Common myeloid progenitor, CD34-positive (primary cell): ENCODE measurements at regions not wholly inside any gene's neighbourhood (a gene's known extent, or its start where the extent isn't known, plus 50 kb on each side); places are given as distances from the start of the nearest gene placed in this dataset.

Experiments used
- CTCF ChIA-PET: fragments of 350-600 bp; sonication (Branson Sonifier 250); formaldehyde crosslinking; loops from one replicate; lab custom pipeline; 2021; ENCODE audit warnings: antibody characterized with exemption; lab: Charles Lee
- POLR2A ChIA-PET: fragments of 350-600 bp; sonication (Branson Sonifier 250); formaldehyde crosslinking; loops from one replicate; lab custom pipeline; 2021; ENCODE audit warnings: antibody characterized with exemption; lab: Charles Lee
- DNase-seq, 3 donors: peaks; one replicate each; pipeline versions ENCODE4 v3.0.0 to v3.0.0-alpha.2; 2013
- H3K27ac ChIP-seq, 2 experiments: 1 replicate in 1 of 2; 2 replicates in 1 of 2; pipeline ENCODE4 v1.7.0; 2013; ENCODE audit warnings: inconsistent platforms in 2 of 2, low read length in 2 of 2, mild to moderate bottlenecking in 2 of 2, low read depth in 1 of 2, moderate library complexity in 1 of 2; ENCODE audit not compliant: severe bottlenecking in 2 of 2, insufficient read depth in 1 of 2, poor library complexity in 1 of 2
- H3K27me3 ChIP-seq, 5 experiments: replicated peaks in 2 of 5; 1 replicate in 3 of 5; 2 replicates in 2 of 5; pipeline versions ENCODE4 v1.6.1 to v1.7.0; 2013; ENCODE audit warnings: low read length in 4 of 5, mild to moderate bottlenecking in 2 of 5, moderate library complexity in 2 of 5, inconsistent platforms in 1 of 5; ENCODE audit not compliant: insufficient read depth in 5 of 5, control insufficient read depth in 4 of 5
- H3K36me3 ChIP-seq, 4 experiments: 1 replicate in 2 of 4; 2 replicates in 2 of 4; pipeline versions ENCODE4 v1.6.1 to v1.7.0; 2013; ENCODE audit warnings: low read length in 3 of 4, control low read depth in 1 of 4, mild to moderate bottlenecking in 1 of 4; ENCODE audit not compliant: control insufficient read depth in 4 of 4, insufficient read depth in 4 of 4
- H3K4me1 ChIP-seq, 4 experiments: 1 replicate in 3 of 4; 2 replicates in 1 of 4; pipeline versions ENCODE4 v1.6.1 to v1.7.1; 2013; ENCODE audit warnings: low read length in 3 of 4, mild to moderate bottlenecking in 3 of 4, control low read depth in 1 of 4, inconsistent platforms in 1 of 4, moderate library complexity in 1 of 4; ENCODE audit not compliant: control insufficient read depth in 4 of 4, insufficient read depth in 4 of 4; ENCODE audit errors: control extremely low read depth in 1 of 4
- H3K4me3 ChIP-seq, 7 experiments: 1 replicate in 4 of 7; 2 replicates in 3 of 7; pipeline versions ENCODE4 v1.5.1 to v1.7.0; 2013; ENCODE audit warnings: mild to moderate bottlenecking in 7 of 7, low read length in 6 of 7, moderate library complexity in 6 of 7, inconsistent platforms in 2 of 7, low read depth in 2 of 7, control low read depth in 1 of 7; ENCODE audit not compliant: insufficient read depth in 4 of 7, control insufficient read depth in 1 of 7; ENCODE audit errors: extremely low read depth in 1 of 7
- H3K9me3 ChIP-seq, 5 experiments: 1 replicate in 4 of 5; 2 replicates in 1 of 5; pipeline versions ENCODE4 v1.6.1 to v1.7.1; 2013; ENCODE audit warnings: low read length in 4 of 5, mild to moderate bottlenecking in 2 of 5, inconsistent platforms in 1 of 5, low read depth in 1 of 5, moderate library complexity in 1 of 5; ENCODE audit not compliant: control insufficient read depth in 4 of 5, insufficient read depth in 2 of 5; ENCODE audit errors: control extremely low read depth in 1 of 5
- WGBS: methylation state at CpG from one replicate; pipeline ENCODE4 v1.1.5; 2013; ENCODE audit not compliant: insufficient coverage; 5-methylcytosine and 5-hydroxymethylcytosine counted together

- CTCF ChIA-PET = no interaction called here
- 68% methylated on average over 2 of the region's 5 CpGs for WGBS
- Histone ChIP-seq H3K27ac (no peak overlapping the region), H3K9me3 (no peaks in the 10 kb centered on the region), H3K27me3 (peaks cover 0 to 2% (median 0%) of the 10 kb centered on the region in 5 experiments), H3K4me3 (no peak overlapping the region), H3K4me1 (no peaks in the 10 kb centered on the region), H3K36me3 (no peaks in the 10 kb centered on the region)
- no peak for DNase-seq
- POLR2A ChIA-PET = no interaction called here
Measured at GRCh38 chr6:10217111-10217510, 197.8 kb downstream of the TFAP2A start.

- CTCF ChIA-PET = no interaction called here
- no peaks in the 10 kb centered on the region for H3K36me3 ChIP-seq
Measured at GRCh38 chr6:10215326-10216110, 199.4 kb downstream of the TFAP2A start.

GRCh38 chr6:10210052-10210451, 204.8 kb downstream of the TFAP2A start:
- H3K9me3 ChIP-seq = no peaks in the 10 kb centered on the region
- POLR2A ChIA-PET = interaction anchor here (0.6 kb wide), 1 partner anchor 1736 kb away, joined by 3 read pairs; no protein-coding TSS in a partner anchor
- CTCF ChIA-PET = no interaction called here
- peak in 2 of 3 donors; percentile 3 to 17 for DNase-seq
- 4% methylated on average over 2 of the region's 2 CpGs for WGBS
- peaks cover 0 to 10% (median 0%) of the 10 kb centered on the region in 4 experiments for H3K4me1 ChIP-seq
- no peak overlapping the region for H3K4me3 ChIP-seq
- H3K36me3 ChIP-seq = no peaks in the 10 kb centered on the region
- H3K27ac ChIP-seq = no peak overlapping the region
- H3K27me3 ChIP-seq = peaks cover 0 to 2% (median 0%) of the 10 kb centered on the region in 5 experiments

More at GRCh38 chr6:10215326-10216110, 199.4 kb downstream of the TFAP2A start:
- H3K27ac ChIP-seq = no peak overlapping the region
- H3K4me1 ChIP-seq = no peaks in the 10 kb centered on the region
- no peak overlapping the region for H3K4me3 ChIP-seq
- POLR2A ChIA-PET = no interaction called here
- no peaks in the 10 kb centered on the region for H3K9me3 ChIP-seq
- no peak for DNase-seq
- peaks cover 0 to 2% (median 0%) of the 10 kb centered on the region in 5 experiments for H3K27me3 ChIP-seq
- 98% methylated on average over 5 of the region's 7 CpGs for WGBS

GRCh38 chr6:10205892-10206291, 209.0 kb downstream of the TFAP2A start:
- Histone ChIP-seq H3K9me3 (no peaks in the 10 kb centered on the region), H3K36me3 (no peaks in the 10 kb centered on the region), H3K27me3 (peaks cover 0 to 2% (median 0%) of the 10 kb centered on the region in 5 experiments), H3K4me1 (peaks cover 0 to 12% (median 0%) of the 10 kb centered on the region in 4 experiments), H3K4me3 (no peak overlapping the region), H3K27ac (no peak overlapping the region)
- POLR2A ChIA-PET = no interaction called here
- CTCF ChIA-PET = interaction anchor here (0.8 kb wide), 1 partner anchor 15 kb away, joined by 3 read pairs; no protein-coding TSS in a partner anchor
- 0% methylated on average over 3 of the region's 4 CpGs for WGBS
- DNase-seq = peak; percentile 14 to 78 (median 53)

GRCh38 chr6:10205120-10205519, 209.8 kb downstream of the TFAP2A start:
- CTCF ChIA-PET = interaction anchor here (0.8 kb wide), 1 partner anchor 14 kb away, joined by 3 read pairs; no protein-coding TSS in a partner anchor
- H3K4me3 ChIP-seq = no peak overlapping the region
- 0% methylated on average over 2 of the region's 3 CpGs for WGBS

GRCh38 chr6:10203651-10204050, 211.2 kb downstream of the TFAP2A start:
- Histone ChIP-seq H3K27ac (no peak overlapping the region), H3K4me3 (no peak overlapping the region), H3K9me3 (no peaks in the 10 kb centered on the region), H3K27me3 (peaks cover 0 to 2% (median 0%) of the 10 kb centered on the region in 5 experiments), H3K36me3 (no peaks in the 10 kb centered on the region), H3K4me1 (peaks cover 0 to 12% (median 0%) of the 10 kb centered on the region in 4 experiments)
- DNase-seq = no peak
- 100% methylated on average over 1 of the region's 1 CpG for WGBS
- ChIA-PET POLR2A (no interaction called here), CTCF (no interaction called here)

More at GRCh38 chr6:10205120-10205519, 209.8 kb downstream of the TFAP2A start:
- Histone ChIP-seq H3K4me1 (peaks cover 0 to 12% (median 0%) of the 10 kb centered on the region in 4 experiments), H3K27ac (no peak overlapping the region), H3K9me3 (no peaks in the 10 kb centered on the region), H3K36me3 (no peaks in the 10 kb centered on the region), H3K27me3 (peaks cover 0 to 2% (median 0%) of the 10 kb centered on the region in 5 experiments)
- POLR2A ChIA-PET = no interaction called here
- DNase-seq = no peak

GRCh38 chr6:10202581-10202980, 212.3 kb downstream of the TFAP2A start:
- CTCF ChIA-PET = no interaction called here
- WGBS = 88% methylated on average over 2 of the region's 3 CpGs
- POLR2A ChIA-PET = no interaction called here
- H3K4me3 ChIP-seq = no peak overlapping the region
- H3K27ac ChIP-seq = no peak overlapping the region
- no peaks in the 10 kb centered on the region for H3K36me3 ChIP-seq
- H3K4me1 ChIP-seq = peaks cover 0 to 12% (median 0%) of the 10 kb centered on the region in 4 experiments
- H3K27me3 ChIP-seq = peaks cover 0 to 2% (median 0%) of the 10 kb centered on the region in 5 experiments
- no peaks in the 10 kb centered on the region for H3K9me3 ChIP-seq
- DNase-seq = no peak
